HEK293 (cell line): ENCODE measurements at regions not wholly inside any gene's neighbourhood (a gene's known extent, or its start where the extent isn't known, plus 50 kb on each side); places are given as distances from the start of the nearest gene placed in this dataset.

Experiments used
- CTCF ChIA-PET: fragments of 350-600 bp; formaldehyde crosslinking; extraction: SDS; loops from one replicate; lab custom pipeline; 2021; ENCODE audit warnings: antibody characterized with exemption; lab: Yijun Ruan, JAX
- POLR2A ChIA-PET: fragments of 300-600 bp; formaldehyde crosslinking; extraction: SDS; loops from one replicate; lab custom pipeline; 2020; ENCODE audit warnings: antibody characterized with exemption, inconsistent platforms; lab: Yijun Ruan, JAX
- H3K27ac ChIP-seq: fragments of 200-500 bp; sonication (Bioruptor generic); 2 replicates; pipeline ENCODE4 v1.5.1; 2014; ENCODE audit warnings: low read depth, low read length, control low read depth, inconsistent platforms; ENCODE audit errors: extremely low read depth
- H3K36me3 ChIP-seq, 2 experiments: fragments of 200-500 bp in 1 of 2; sonication (Bioruptor generic) in 1 of 2; 1 replicate in 1 of 2; 2 replicates in 1 of 2; pipeline ENCODE4 v1.5.1; 2014 to 2017; ENCODE audit warnings: inconsistent platforms in 2 of 2, low read length in 2 of 2; ENCODE audit not compliant: control insufficient read depth in 2 of 2, insufficient read depth in 1 of 2
- H3K4me1 ChIP-seq: fragments of 200-500 bp; sonication (Bioruptor generic); 2 replicates; pipeline ENCODE4 v1.5.1; 2014; ENCODE audit warnings: mild to moderate bottlenecking, low read length, inconsistent platforms; ENCODE audit not compliant: control insufficient read depth, insufficient read depth
- H3K4me3 ChIP-seq: 2 replicates; pipeline ENCODE4 v1.5.1; 2011; ENCODE audit warnings: low read depth, mild to moderate bottlenecking, control low read depth, low read length, moderate library complexity
- H3K9me3 ChIP-seq: fragments of 200-500 bp; sonication (Bioruptor generic); 2 replicates; pipeline ENCODE4 v1.5.1; 2014; ENCODE audit warnings: low read depth, low read length, inconsistent platforms; ENCODE audit not compliant: control insufficient read depth, insufficient read depth
- GLIS2 ChIP-seq: fragments of 450-650 bp; formaldehyde crosslinking; IDR thresholded peaks from 2 replicates; pipeline ENCODE4 v1.5.1; 2016; ENCODE audit warnings: missing biosample characterization, missing genetic modification characterization
- IKZF3 ChIP-seq: fragments of 450-650 bp; IDR thresholded peaks from 2 replicates; pipeline ENCODE4 v1.5.0; 2018; ENCODE audit warnings: missing biosample characterization, mild to moderate bottlenecking, missing genetic modification characterization, moderate library complexity
- KLF7 ChIP-seq: fragments of 450-650 bp; formaldehyde crosslinking; IDR thresholded peaks from 2 replicates; pipeline ENCODE4 v1.5.1; 2016; ENCODE audit warnings: missing biosample characterization, missing genetic modification characterization, borderline replicate concordance
- MYNN ChIP-seq: fragments of 450-650 bp; formaldehyde crosslinking; IDR thresholded peaks from 2 replicates; pipeline ENCODE4 v1.5.1; 2016; ENCODE audit warnings: missing biosample characterization, missing genetic modification characterization, borderline replicate concordance
- MZF1 ChIP-seq: fragments of 450-650 bp; formaldehyde crosslinking; IDR thresholded peaks from 2 replicates; pipeline ENCODE4 v1.5.1; 2017; ENCODE audit warnings: missing biosample characterization, missing genetic modification characterization, borderline replicate concordance
- PRDM2 ChIP-seq: fragments of 450-650 bp; formaldehyde crosslinking; IDR thresholded peaks from 2 replicates; pipeline ENCODE4 v1.5.1; 2016; ENCODE audit warnings: missing biosample characterization, missing genetic modification characterization, borderline replicate concordance
- SCRT2 ChIP-seq: fragments of 450-650 bp; formaldehyde crosslinking; IDR thresholded peaks from 2 replicates; pipeline ENCODE4 v1.5.1; 2016; ENCODE audit warnings: missing biosample characterization, missing genetic modification characterization
- TRIM28 ChIP-seq: IDR thresholded peaks from 2 replicates; pipeline ENCODE4 v1.6.1; 2011; ENCODE audit warnings: low read length, control low read depth, borderline replicate concordance
- WT1 ChIP-seq: fragments of 450-650 bp; formaldehyde crosslinking; IDR thresholded peaks from 2 replicates; pipeline ENCODE4 v1.5.1; 2016; ENCODE audit warnings: missing biosample characterization, missing genetic modification characterization
- YY1 ChIP-seq: fragments of 450-650 bp; formaldehyde crosslinking; IDR thresholded peaks from 2 replicates; pipeline ENCODE4 v1.5.1; 2018; ENCODE audit warnings: missing biosample characterization, missing genetic modification characterization
- ZFP69B ChIP-seq: fragments of 450-650 bp; formaldehyde crosslinking; IDR thresholded peaks from 2 replicates; pipeline ENCODE4 v1.5.1; 2016; ENCODE audit warnings: missing biosample characterization, missing genetic modification characterization
- ZNF114 ChIP-seq: fragments of 450-650 bp; formaldehyde crosslinking; IDR thresholded peaks from 2 replicates; pipeline ENCODE4 v1.5.0; 2017; ENCODE audit warnings: missing biosample characterization, missing genetic modification characterization
- ZNF121 ChIP-seq: fragments of 450-650 bp; formaldehyde crosslinking; IDR thresholded peaks from 2 replicates; pipeline ENCODE4 v1.5.1; 2016; ENCODE audit warnings: missing biosample characterization, missing genetic modification characterization
- ZNF174 ChIP-seq: fragments of 450-650 bp; formaldehyde crosslinking; IDR thresholded peaks from 2 replicates; pipeline ENCODE4 v1.5.0; 2017; ENCODE audit warnings: missing biosample characterization, mild to moderate bottlenecking, missing genetic modification characterization
- ZNF184 ChIP-seq: fragments of 450-650 bp; IDR thresholded peaks from 2 replicates; pipeline ENCODE4 v1.5.1; 2018; ENCODE audit warnings: missing biosample characterization, mild to moderate bottlenecking, missing genetic modification characterization
- ZNF341 ChIP-seq: fragments of 450-650 bp; formaldehyde crosslinking; IDR thresholded peaks from 2 replicates; pipeline ENCODE4; 2016; ENCODE audit warnings: low read depth, missing biosample characterization, missing genetic modification characterization
- ZNF354C ChIP-seq: fragments of 450-650 bp; formaldehyde crosslinking; IDR thresholded peaks from 2 replicates; pipeline ENCODE4 v1.5.1; 2016; ENCODE audit warnings: missing biosample characterization, missing genetic modification characterization, low read depth, borderline replicate concordance
- ZNF514 ChIP-seq: fragments of 450-650 bp; formaldehyde crosslinking; IDR thresholded peaks from 2 replicates; pipeline ENCODE4 v1.5.1; 2016; ENCODE audit warnings: missing biosample characterization, missing genetic modification characterization
- ZNF521 ChIP-seq: fragments of 450-650 bp; formaldehyde crosslinking; IDR thresholded peaks from 2 replicates; pipeline ENCODE4 v1.5.1; 2017; ENCODE audit warnings: missing biosample characterization, mild to moderate bottlenecking, missing genetic modification characterization
- ZNF529 ChIP-seq: fragments of 450-650 bp; formaldehyde crosslinking; IDR thresholded peaks from 2 replicates; pipeline ENCODE4 v1.5.1; 2017; ENCODE audit warnings: missing genetic modification characterization, missing biosample characterization; ENCODE audit not compliant: insufficient replicate concordance
- ZNF548 ChIP-seq: fragments of 450-650 bp; formaldehyde crosslinking; IDR thresholded peaks from 2 replicates; pipeline ENCODE4 v1.5.1; 2016; ENCODE audit warnings: missing biosample characterization, missing genetic modification characterization
- ZNF560 ChIP-seq: fragments of 450-650 bp; formaldehyde crosslinking; IDR thresholded peaks from 2 replicates; pipeline ENCODE4 v1.5.1; 2017; ENCODE audit warnings: missing biosample characterization, missing genetic modification characterization, borderline replicate concordance
- ZNF629 ChIP-seq: fragments of 450-650 bp; formaldehyde crosslinking; IDR thresholded peaks from 2 replicates; pipeline ENCODE4 v1.5.1; 2017; ENCODE audit warnings: missing biosample characterization, missing genetic modification characterization
- ZNF654 ChIP-seq: fragments of 450-650 bp; formaldehyde crosslinking; IDR thresholded peaks from 2 replicates; pipeline ENCODE4 v1.5.1; 2016; ENCODE audit warnings: low read depth, missing biosample characterization, missing genetic modification characterization
- ZNF664 ChIP-seq: fragments of 450-650 bp; formaldehyde crosslinking; IDR thresholded peaks from 2 replicates; pipeline ENCODE4 v1.5.1; 2016; ENCODE audit warnings: missing biosample characterization, missing genetic modification characterization
- ZNF792 ChIP-seq: fragments of 450-650 bp; formaldehyde crosslinking; IDR thresholded peaks from 2 replicates; pipeline ENCODE4 v1.5.1; 2016; ENCODE audit warnings: missing biosample characterization, missing genetic modification characterization
- ZNF843 ChIP-seq: fragments of 450-650 bp; formaldehyde crosslinking; IDR thresholded peaks from 2 replicates; pipeline ENCODE4 v1.5.1; 2016; ENCODE audit warnings: missing biosample characterization, missing genetic modification characterization
- ZSCAN30 ChIP-seq: fragments of 450-650 bp; IDR thresholded peaks from 2 replicates; pipeline ENCODE4 v1.5.1; 2018; ENCODE audit warnings: missing biosample characterization, mild to moderate bottlenecking, missing genetic modification characterization, moderate library complexity
- TF ChIP-seq, protein P1 (sequence below): fragments of 450-650 bp; formaldehyde crosslinking; IDR thresholded peaks from 2 replicates; pipeline ENCODE4 v1.5.1; 2016; ENCODE audit warnings: missing biosample characterization, missing genetic modification characterization, borderline replicate concordance

GRCh38 chr10:130998046-130998435, 313.5 kb downstream of the TCERG1L start:
- CTCF ChIA-PET = no interaction called here
- H3K4me1 ChIP-seq = no peaks in the 10 kb centered on the region
- TF ChIP-seq ZNF354C (tag by site-specific recombination) (no peak), GLIS2 (tag by site-specific recombination) (no peak), ZFP69B (tag by site-specific recombination) (no peak), ZNF184 (no peak), ZSCAN30 (tag by site-specific recombination) (no peak), TRIM28 (no peak), ZNF843 (tag by site-specific recombination) (no peak), ZNF114 (tag by site-specific recombination) (no peak), MYNN (tag by site-specific recombination) (no peak), ZNF521 (no peak), SCRT2 (no peak)
- TF ChIP-seq, all 188 proteins: peak for 0
- Histone ChIP-seq H3K36me3 (no peaks in the 10 kb centered on the region), H3K9me3 (no peaks in the 10 kb centered on the region), H3K27ac (no peak overlapping the region), H3K4me3 (no peak overlapping the region)
- POLR2A ChIA-PET = no interaction called here

DNA sequence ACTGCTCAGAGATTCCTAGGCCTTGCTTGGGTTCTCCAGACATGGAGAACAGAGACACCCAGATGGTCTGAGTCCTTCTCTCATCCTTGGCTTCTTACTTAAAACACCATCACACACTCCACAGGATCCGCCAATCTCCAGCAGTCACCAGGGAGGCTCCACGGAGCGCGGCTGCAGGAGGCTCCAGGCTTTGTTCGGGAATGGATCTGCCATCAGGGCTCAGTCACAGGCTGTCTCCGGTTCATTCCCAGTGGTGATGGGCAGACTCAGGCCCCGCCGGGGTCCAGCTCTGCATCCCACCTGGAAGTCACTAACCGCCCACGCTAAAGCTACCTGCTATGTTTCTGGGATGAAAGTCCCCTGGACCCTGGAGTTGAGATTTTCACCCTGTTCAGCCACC, 312.9 kb downstream of the TCERG1L start:
- TF ChIP-seq ZNF529 (tag by site-specific recombination) (no peak), ZNF514 (tag by site-specific recombination) (no peak), WT1 (tag by site-specific recombination) (no peak), ZNF174 (no peak), IKZF3 (no peak), ZNF664 (no peak), ZNF121 (tag by site-specific recombination) (no peak), ZNF629 (tag by site-specific recombination) (no peak), ZNF792 (tag by site-specific recombination) (no peak), ZNF548 (tag by site-specific recombination) (no peak), ZNF560 (tag by site-specific recombination) (no peak), MZF1 (tag by site-specific recombination) (no peak), KLF7 (tag by site-specific recombination) (no peak), ZNF654 (tag by site-specific recombination) (no peak), ZNF354C (tag by site-specific recombination) (no peak), ZNF341 (no peak), PRDM2 (tag by site-specific recombination) (no peak), YY1 (no peak)
- TF ChIP-seq, protein P1, sequence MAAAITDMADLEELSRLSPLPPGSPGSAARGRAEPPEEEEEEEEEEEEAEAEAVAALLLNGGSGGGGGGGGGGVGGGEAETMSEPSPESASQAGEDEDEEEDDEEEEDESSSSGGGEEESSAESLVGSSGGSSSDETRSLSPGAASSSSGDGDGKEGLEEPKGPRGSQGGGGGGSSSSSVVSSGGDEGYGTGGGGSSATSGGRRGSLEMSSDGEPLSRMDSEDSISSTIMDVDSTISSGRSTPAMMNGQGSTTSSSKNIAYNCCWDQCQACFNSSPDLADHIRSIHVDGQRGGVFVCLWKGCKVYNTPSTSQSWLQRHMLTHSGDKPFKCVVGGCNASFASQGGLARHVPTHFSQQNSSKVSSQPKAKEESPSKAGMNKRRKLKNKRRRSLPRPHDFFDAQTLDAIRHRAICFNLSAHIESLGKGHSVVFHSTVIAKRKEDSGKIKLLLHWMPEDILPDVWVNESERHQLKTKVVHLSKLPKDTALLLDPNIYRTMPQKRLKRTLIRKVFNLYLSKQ = no peak
- CTCF ChIA-PET = no interaction called here
- Histone ChIP-seq H3K9me3 (no peaks in the 10 kb centered on the region), H3K4me1 (no peaks in the 10 kb centered on the region), H3K27ac (no peak overlapping the region), H3K36me3 (no peaks in the 10 kb centered on the region), H3K4me3 (no peak overlapping the region)
- POLR2A ChIA-PET = no interaction called here
